Ishikawa (cell line): ENCODE measurements at regions not wholly inside any gene's neighbourhood (a gene's known extent, or its start where the extent isn't known, plus 50 kb on each side); places are given as distances from the start of the nearest gene placed in this dataset.

Source experiments
- CEBPB ChIP-seq: IDR thresholded peaks from 2 replicates; pipeline ENCODE4 v1.6.1; 2012
- CREB1 ChIP-seq: IDR thresholded peaks from 2 replicates; pipeline ENCODE4 v1.6.1; 2012; ENCODE audit warnings: low read depth
- EGR1 ChIP-seq: IDR thresholded peaks from 2 replicates; pipeline ENCODE4 v1.6.1; 2012
- EP300 ChIP-seq: IDR thresholded peaks from 2 replicates; pipeline ENCODE4 v1.6.1; 2012; ENCODE audit warnings: borderline replicate concordance
- FOXM1 ChIP-seq: IDR thresholded peaks from 2 replicates; pipeline ENCODE4 v1.6.1; 2012; ENCODE audit warnings: low read depth, borderline replicate concordance
- MAX ChIP-seq: IDR thresholded peaks from 2 replicates; pipeline ENCODE4 v1.6.1; 2012
- NFIC ChIP-seq: IDR thresholded peaks from 2 replicates; pipeline ENCODE4 v1.6.1; 2012
- RAD21 ChIP-seq: IDR thresholded peaks from 2 replicates; pipeline ENCODE4 v1.6.1; 2012; ENCODE audit warnings: low read depth
- TAF1 ChIP-seq: IDR thresholded peaks from 2 replicates; pipeline ENCODE4 v1.6.1; 2012; ENCODE audit warnings: low read depth, mild to moderate bottlenecking
- TEAD4 ChIP-seq: IDR thresholded peaks from 2 replicates; pipeline ENCODE4 v1.6.1; 2012
- YY1 ChIP-seq: IDR thresholded peaks from 2 replicates; pipeline ENCODE4 v1.6.1; 2012; ENCODE audit warnings: low read depth
- ZBTB7A ChIP-seq: IDR thresholded peaks from 2 replicates; pipeline ENCODE4 v1.6.1; 2012; ENCODE audit warnings: low read depth
- TF ChIP-seq, protein P1 (sequence below): IDR thresholded peaks from 2 replicates; pipeline ENCODE4 v1.6.1; 2012; ENCODE audit warnings: low read depth, mild to moderate bottlenecking

DNA sequence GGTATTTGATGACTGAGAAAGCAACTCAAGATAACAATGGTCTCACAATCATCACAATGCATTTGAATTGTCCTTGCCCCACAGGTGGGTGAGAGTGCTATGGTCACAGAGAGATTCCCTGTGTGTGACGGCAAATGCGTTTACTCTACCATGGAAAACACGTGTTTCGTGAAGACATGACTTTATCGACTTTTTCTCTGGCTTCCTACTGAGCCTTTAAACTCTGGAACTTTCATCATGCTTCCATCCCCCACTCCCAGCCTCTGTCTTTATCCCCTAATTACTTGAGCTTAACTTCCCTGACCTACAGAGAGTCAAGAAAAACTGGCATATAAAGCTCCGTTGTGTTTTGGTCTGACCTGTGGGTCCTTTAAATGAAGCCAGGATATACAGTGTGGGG, 414.1 kb upstream of the CLINT1 start:
- no peak for TF ChIP-seq CEBPB
- TF ChIP-seq YY1 = no peak
- TF ChIP-seq EP300 = no peak
- no peak for TF ChIP-seq TAF1
- no peak for TF ChIP-seq CREB1
- TF ChIP-seq MAX = no peak
- TF ChIP-seq, protein P1, sequence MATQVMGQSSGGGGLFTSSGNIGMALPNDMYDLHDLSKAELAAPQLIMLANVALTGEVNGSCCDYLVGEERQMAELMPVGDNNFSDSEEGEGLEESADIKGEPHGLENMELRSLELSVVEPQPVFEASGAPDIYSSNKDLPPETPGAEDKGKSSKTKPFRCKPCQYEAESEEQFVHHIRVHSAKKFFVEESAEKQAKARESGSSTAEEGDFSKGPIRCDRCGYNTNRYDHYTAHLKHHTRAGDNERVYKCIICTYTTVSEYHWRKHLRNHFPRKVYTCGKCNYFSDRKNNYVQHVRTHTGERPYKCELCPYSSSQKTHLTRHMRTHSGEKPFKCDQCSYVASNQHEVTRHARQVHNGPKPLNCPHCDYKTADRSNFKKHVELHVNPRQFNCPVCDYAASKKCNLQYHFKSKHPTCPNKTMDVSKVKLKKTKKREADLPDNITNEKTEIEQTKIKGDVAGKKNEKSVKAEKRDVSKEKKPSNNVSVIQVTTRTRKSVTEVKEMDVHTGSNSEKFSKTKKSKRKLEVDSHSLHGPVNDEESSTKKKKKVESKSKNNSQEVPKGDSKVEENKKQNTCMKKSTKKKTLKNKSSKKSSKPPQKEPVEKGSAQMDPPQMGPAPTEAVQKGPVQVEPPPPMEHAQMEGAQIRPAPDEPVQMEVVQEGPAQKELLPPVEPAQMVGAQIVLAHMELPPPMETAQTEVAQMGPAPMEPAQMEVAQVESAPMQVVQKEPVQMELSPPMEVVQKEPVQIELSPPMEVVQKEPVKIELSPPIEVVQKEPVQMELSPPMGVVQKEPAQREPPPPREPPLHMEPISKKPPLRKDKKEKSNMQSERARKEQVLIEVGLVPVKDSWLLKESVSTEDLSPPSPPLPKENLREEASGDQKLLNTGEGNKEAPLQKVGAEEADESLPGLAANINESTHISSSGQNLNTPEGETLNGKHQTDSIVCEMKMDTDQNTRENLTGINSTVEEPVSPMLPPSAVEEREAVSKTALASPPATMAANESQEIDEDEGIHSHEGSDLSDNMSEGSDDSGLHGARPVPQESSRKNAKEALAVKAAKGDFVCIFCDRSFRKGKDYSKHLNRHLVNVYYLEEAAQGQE = no peak
- no peak for TF ChIP-seq NFIC
- no peak for TF ChIP-seq TEAD4
- no peak for TF ChIP-seq RAD21
- no peak for TF ChIP-seq FOXM1
- no peak for TF ChIP-seq ZBTB7A
- no peak for TF ChIP-seq EGR1
